IPS-18c (cell line): ENCODE measurements at regions not wholly inside any gene's neighbourhood (a gene's known extent, or its start where the extent isn't known, plus 50 kb on each side); places are given as distances from the start of the nearest gene placed in this dataset.
"Not testable (repeated sequence)": the region's sequence is repeated elsewhere in the genome, so short reads cannot be mapped to it uniquely, and the experiment has no call there.

ENCODE experiments used
- H3K4me3 ChIP-seq: 2 replicates; pipeline ENCODE4 v1.7.0; 2013; ENCODE audit warnings: low read depth, mild to moderate bottlenecking, low read length, moderate library complexity; ENCODE audit not compliant: insufficient read depth
- H3K9me3 ChIP-seq: one replicate; pipeline ENCODE4 v1.6.1; 2013; ENCODE audit warnings: mild to moderate bottlenecking, low read length, moderate library complexity; ENCODE audit not compliant: control insufficient read depth, insufficient read depth

DNA sequence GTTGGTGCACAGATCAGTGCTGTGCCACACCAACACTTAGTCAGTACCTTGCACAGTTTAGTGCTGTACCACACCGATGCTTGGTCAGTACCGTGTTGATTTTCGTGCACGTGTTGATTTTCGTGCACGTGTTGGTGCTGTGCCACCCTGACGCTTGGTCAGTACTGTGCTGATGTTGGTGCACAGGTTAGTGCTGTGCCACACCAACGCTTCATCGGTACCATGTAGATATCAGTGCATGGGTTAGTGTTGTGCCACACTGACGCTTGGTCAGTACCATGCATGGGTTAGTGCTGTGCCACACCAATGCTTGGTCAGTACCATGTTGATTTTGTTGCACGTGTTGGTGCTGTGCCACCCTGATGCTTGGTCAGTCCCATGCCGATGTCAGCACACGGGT, 103.5 kb downstream of the NPIPB11 start:
- no peak overlapping the region for H3K4me3 ChIP-seq

DNA sequence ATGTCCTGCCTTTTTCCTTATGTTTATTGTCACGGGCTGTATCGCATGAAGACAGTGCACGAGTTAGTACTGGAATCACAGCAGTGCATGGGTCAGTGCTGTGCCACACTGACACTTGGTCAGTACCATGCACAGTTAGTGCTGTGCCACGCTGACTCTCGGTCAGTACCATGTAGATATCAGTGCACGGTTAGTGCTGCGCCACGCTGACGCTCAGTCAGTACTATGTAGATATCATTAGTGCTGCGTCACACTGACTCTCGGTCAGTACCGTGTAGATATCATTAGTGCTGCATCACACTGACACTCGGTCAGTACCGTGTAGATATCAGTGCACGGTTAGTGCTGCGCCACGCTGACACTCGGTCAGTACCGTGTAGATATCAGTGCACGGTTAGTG, 104.1 kb downstream of the NPIPB11 start:
- H3K9me3 ChIP-seq, H3K4me3 ChIP-seq: not testable (repeated sequence)

More for the DNA sequence above, 103.5 kb downstream of the NPIPB11 start:
- no peaks in the 10 kb centered on the region for H3K9me3 ChIP-seq

DNA sequence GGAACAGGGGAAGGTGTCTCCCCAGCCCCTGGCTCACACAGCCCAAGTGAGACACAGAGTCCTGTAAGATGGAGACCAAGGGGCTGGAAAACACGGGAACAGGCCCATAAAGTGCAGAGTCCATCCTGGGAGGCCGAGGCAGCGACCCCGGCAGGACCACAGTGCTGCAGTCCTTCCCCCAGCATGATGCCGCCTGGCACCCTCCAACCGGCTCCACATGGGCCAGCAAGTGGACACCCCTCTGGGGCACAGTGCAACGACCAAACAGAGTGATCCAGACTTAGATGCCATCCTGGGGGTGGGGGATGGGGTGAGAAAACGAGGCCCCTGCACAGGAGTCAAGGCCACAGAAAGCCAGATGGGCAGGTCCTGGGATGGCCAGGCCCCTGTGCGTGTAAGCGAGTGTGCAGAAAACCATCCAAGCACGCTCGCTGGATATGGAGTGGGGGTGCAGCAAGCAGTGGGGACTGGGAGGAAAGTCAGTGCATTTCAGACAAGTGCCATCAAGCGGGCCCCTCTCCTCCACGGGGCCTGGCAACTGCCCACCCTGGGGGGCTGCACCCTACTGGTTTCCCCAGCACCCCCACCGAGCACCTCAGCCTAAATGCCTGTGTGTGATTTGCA, 104.7 kb downstream of the NPIPB11 start:
- not testable (repeated sequence) for H3K9me3 ChIP-seq

DNA sequence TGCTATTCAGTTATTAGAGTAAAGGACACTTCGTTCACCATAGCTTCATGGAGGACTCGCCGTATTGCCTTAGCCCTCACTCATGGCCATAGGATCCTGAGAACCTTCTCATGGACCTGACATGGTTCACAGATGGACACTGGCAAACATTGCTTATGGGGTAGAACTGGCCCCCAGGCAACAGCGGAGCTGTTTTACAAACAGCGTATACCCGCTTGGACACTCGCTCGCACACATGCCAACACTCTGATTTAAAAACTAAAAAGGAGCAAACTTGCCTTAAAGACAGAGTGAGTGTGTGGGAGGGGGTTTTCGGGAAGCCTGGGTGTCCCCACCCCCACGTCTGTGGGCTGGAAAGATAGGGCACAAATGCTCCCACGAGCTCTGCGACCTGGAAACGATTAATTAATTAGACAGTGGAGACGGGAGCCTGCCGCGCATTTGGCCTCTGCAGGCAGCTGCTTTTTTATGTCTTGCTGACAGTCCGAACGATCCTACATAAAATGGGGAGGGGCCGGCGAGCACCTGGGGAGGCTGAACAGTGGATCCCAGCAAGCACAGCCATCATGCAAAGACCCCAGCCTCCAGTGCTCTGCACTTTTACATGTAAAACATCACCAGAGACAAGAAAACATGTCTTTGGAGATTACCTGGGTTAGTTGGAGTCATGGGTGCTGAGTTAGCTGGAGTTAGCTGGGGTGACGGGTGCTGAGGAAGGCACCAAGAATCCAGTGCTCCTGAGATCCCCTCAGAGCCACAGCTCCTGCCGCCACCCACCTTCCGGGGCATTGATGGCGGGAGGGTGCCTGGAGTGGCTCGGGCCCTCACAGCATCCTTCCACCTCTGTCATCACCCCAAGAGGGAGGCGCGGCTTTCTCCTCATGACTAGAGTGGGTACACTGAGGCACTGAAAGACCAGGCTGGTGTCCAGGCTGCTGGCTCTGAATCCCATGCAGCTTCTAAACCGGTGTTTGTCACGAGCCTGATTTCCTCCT, 105.7 kb downstream of the NPIPB11 start:
- not testable (repeated sequence) for H3K9me3 ChIP-seq, H3K4me3 ChIP-seq

More for the DNA sequence above, 104.7 kb downstream of the NPIPB11 start:
- H3K4me3 ChIP-seq, result not testable (repeated sequence)

DNA sequence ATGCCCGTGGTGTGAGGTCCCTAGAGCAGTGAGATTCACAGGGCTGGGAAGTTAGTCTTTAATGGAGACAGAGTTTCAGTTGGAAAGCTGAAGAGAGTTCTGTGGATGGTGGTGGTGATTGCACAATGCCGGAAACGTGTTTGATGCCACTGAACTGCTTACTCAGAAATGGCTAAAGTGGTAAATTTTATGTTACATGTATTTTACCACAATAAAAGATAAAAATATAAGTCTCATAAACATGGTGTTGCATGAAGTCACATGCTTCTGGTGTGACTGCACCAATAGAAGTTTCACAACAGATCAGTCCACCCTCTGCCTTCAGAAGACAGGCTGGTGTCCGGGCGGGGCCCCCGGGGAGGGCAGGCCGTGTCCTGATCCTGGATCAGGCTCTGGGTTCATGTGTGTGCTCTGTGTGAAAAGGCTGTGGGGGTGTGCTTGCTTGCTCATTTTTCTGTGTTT, 106.5 kb downstream of the NPIPB11 start:
- not testable (repeated sequence) for H3K4me3 ChIP-seq, H3K9me3 ChIP-seq

- H3K4me3 ChIP-seq, H3K9me3 ChIP-seq: not testable (repeated sequence)
Observed at GRCh38 chr16:29298997-29299396, 107.5 kb downstream of the NPIPB11 start.

DNA sequence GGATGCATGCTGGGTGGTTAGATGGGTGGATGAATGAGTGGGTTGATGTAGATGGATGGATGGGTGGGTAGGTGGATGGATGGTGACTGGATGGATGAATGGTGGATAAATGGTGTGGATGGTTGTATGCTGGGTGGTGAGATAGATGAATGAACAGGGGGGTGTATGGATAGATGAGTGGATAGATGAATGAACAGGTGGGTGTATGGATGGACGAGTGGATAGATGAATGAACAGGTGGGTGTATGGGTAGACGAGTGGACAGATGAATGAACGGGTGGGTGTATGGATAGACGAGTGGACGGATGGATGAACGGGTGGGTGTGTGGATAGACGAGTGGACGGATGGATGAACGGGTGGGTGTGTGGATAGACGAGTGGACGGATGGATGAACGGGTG, 108.2 kb downstream of the NPIPB11 start:
- not testable (repeated sequence) for H3K4me3 ChIP-seq, H3K9me3 ChIP-seq

- H3K9me3 ChIP-seq, H3K4me3 ChIP-seq: not testable (repeated sequence)
Observed at GRCh38 chr16:29297809-29298177, 108.7 kb downstream of the NPIPB11 start.

- not testable (repeated sequence) for H3K9me3 ChIP-seq, H3K4me3 ChIP-seq
Observed at GRCh38 chr16:29297144-29297808, 109.2 kb downstream of the NPIPB11 start.

DNA sequence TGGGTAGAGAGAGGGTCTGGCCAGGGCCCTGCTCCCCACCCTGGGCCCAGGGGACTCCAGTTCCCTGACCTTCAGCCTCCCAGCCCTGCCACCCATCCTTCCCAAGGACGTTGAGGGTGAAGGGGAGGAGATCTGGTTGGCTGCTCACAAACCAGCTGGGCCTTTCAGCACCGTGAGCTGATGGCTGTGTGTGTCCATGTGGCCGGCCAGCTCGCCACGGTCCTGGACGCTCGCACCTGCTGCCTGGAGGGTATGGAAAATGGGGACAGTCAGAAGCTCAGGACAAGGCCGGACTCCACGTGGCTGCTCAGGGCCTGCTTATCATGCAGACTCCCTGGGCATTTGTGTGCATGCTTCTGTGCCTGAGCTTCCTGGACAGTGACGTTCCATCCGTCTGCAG, 110.3 kb downstream of the NPIPB11 start:
- H3K9me3 ChIP-seq, H3K4me3 ChIP-seq: not testable (repeated sequence)

- not testable (repeated sequence) for H3K4me3 ChIP-seq, H3K9me3 ChIP-seq
Observed at GRCh38 chr16:29294951-29295795, 111.3 kb downstream of the NPIPB11 start.

GRCh38 chr16:29294400-29294933, 112.0 kb downstream of the NPIPB11 start:
- not testable (repeated sequence) for H3K9me3 ChIP-seq

DNA sequence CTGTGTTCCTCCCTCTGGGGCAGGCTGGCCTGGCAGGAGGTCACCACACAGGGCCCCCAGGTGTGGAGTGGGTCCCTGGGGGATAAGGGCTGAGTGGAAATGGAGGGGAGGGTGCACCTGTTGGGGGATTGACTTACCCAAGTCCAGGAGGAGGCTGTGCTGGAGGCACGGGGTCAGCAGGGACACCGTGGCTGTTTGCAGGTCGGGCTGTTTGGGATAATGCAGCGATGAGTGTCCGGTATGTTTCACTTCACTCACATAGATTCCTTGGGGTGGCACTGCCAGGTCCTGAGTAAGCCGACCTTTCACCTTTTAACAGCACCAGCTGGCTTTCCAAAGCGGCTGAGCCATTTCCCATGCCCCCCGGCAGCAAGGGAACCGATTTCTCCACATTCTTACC, 113.0 kb downstream of the NPIPB11 start:
- not testable (repeated sequence) for H3K4me3 ChIP-seq, H3K9me3 ChIP-seq

More at GRCh38 chr16:29294400-29294933, 112.0 kb downstream of the NPIPB11 start:
- not testable (repeated sequence) for H3K4me3 ChIP-seq

- not testable (repeated sequence) for H3K4me3 ChIP-seq, H3K9me3 ChIP-seq
Observed at GRCh38 chr16:29292952-29293471, 113.5 kb downstream of the NPIPB11 start.

GRCh38 chr16:29291329-29292271, 114.9 kb downstream of the NPIPB11 start:
- H3K9me3 ChIP-seq, H3K4me3 ChIP-seq: not testable (repeated sequence)
